DND-41 (cell line): ENCODE measurements at regions not wholly inside any gene's neighbourhood (a gene's known extent, or its start where the extent isn't known, plus 50 kb on each side); places are given as distances from the start of the nearest gene placed in this dataset.

Experiments
- ATAC-seq: fragments of 200-7000 bp; cut with Tn5 transposase; 3 replicates; pipeline ENCODE4 v1.9.1; 2021; ENCODE audit warnings: low read depth; ENCODE audit not compliant: insufficient read depth
- DNase-seq: peaks from one replicate; pipeline ENCODE4 v3.0.0-alpha.2; 2020
- H2AFZ ChIP-seq: 2 replicates; pipeline ENCODE4 v1.6.0; 2012; ENCODE audit warnings: low read depth, low read length
- H3K27ac ChIP-seq: 2 replicates; pipeline ENCODE4 v1.5.1; 2012; ENCODE audit warnings: low read length, inconsistent platforms
- H3K27me3 ChIP-seq: fragments of 200-600 bp; sonication (generic); 2 replicates; pipeline ENCODE4 v1.6.0; 2012; ENCODE audit warnings: low read length, mild to moderate bottlenecking, inconsistent platforms; ENCODE audit not compliant: insufficient read depth, poor library complexity
- H3K36me3 ChIP-seq: 2 replicates; pipeline ENCODE4 v1.5.1; 2012; ENCODE audit warnings: low read length, inconsistent platforms; ENCODE audit not compliant: insufficient read depth
- H3K4me1 ChIP-seq: 2 replicates; pipeline ENCODE4 v1.5.1; 2012; ENCODE audit warnings: mild to moderate bottlenecking, low read length; ENCODE audit not compliant: insufficient read depth
- H3K4me2 ChIP-seq: 2 replicates; pipeline ENCODE4 v1.6.0; 2012; ENCODE audit warnings: mild to moderate bottlenecking, moderate library complexity, low read length, inconsistent platforms; ENCODE audit not compliant: insufficient read depth
- H3K4me3 ChIP-seq, 2 experiments: fragments of 200-600 bp in 1 of 2; shearing (Covaris generic) in 1 of 2; 2 replicates each; pipeline ENCODE4 v1.5.1; 2012 to 2016; ENCODE audit warnings: inconsistent platforms in 2 of 2, low read length in 2 of 2, mild to moderate bottlenecking in 2 of 2, low read depth in 1 of 2, moderate library complexity in 1 of 2
- H3K79me2 ChIP-seq: 2 replicates; pipeline ENCODE4 v1.6.0; 2012; ENCODE audit warnings: low read length, inconsistent platforms; ENCODE audit not compliant: insufficient read depth
- H3K9ac ChIP-seq: 2 replicates; pipeline ENCODE4 v1.6.0; 2012; ENCODE audit warnings: low read depth, mild to moderate bottlenecking, inconsistent platforms, low read length, moderate library complexity
- H3K9me3 ChIP-seq: 2 replicates; pipeline ENCODE4 v1.5.1; 2012; ENCODE audit warnings: low read length, moderate library complexity, mild to moderate bottlenecking, inconsistent platforms; ENCODE audit not compliant: insufficient read depth, severe bottlenecking
- H4K20me1 ChIP-seq: 2 replicates; pipeline ENCODE4 v1.6.0; 2012; ENCODE audit warnings: low read length; ENCODE audit not compliant: insufficient read depth
- CTCF ChIP-seq: IDR thresholded peaks from 2 replicates; pipeline ENCODE4 v1.5.1; 2012; ENCODE audit warnings: borderline replicate concordance, low read length, moderate library complexity, mild to moderate bottlenecking; ENCODE audit not compliant: poor library complexity, severe bottlenecking; ENCODE audit errors: extremely low read depth
- EZH2 ChIP-seq: IDR thresholded peaks from 3 replicates; pipeline ENCODE4 v1.6.1; 2012; ENCODE audit warnings: borderline replicate concordance, low read depth, mild to moderate bottlenecking, moderate library complexity, low read length, inconsistent platforms; ENCODE audit not compliant: severe bottlenecking

- Histone ChIP-seq H3K4me2 (no peak overlapping the region), H2AFZ (no peak overlapping the region), H3K4me1 (peaks cover 17% of the 10 kb centered on the region), H3K9ac (no peak overlapping the region), H3K79me2 (no peaks in the 10 kb centered on the region), H3K36me3 (no peaks in the 10 kb centered on the region), H3K9me3 (no peaks in the 10 kb centered on the region), H3K27ac (no peak overlapping the region), H3K4me3 (no peak overlapping the region), H4K20me1 (no peaks in the 10 kb centered on the region), H3K27me3 (no peaks in the 10 kb centered on the region)
- no peak for DNase-seq
- no peak for TF ChIP-seq CTCF
- no peak for TF ChIP-seq EZH2
- peak; percentile 31; the same call in 1 of the 3 replicates for ATAC-seq
Observed at GRCh38 chr3:34323517-34323916, 525.1 kb downstream of the PDCD6IP start.

DNA sequence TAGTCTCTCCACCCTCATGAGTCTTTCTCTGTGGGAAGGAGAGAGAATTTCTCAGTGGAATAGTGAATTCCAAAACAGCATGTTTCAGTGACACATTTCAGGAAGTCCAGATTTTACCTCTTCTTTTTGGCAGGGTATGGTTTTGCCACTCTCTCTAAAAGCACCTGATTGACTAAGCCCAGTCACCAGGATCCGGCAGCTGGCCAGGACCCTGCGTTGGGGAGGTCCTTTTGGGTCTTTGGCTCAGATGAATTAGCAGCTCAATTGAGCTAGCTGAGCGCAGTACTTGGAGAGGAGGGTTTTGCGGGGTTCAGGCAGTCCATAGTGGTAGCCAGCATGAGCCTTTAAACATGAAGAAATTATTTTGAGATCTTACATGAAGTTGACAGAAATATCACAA is 548.2 kb downstream of the PDCD6IP start:
- Histone ChIP-seq H3K9ac (no peak overlapping the region), H3K9me3 (no peaks in the 10 kb centered on the region), H3K4me2 (no peak overlapping the region), H3K27me3 (no peaks in the 10 kb centered on the region), H2AFZ (0 out of 2 replicates have a peak overlapping the region, but pooled peaks have one; percentile 39), H3K27ac (no peak overlapping the region), H3K4me1 (no peaks in the 10 kb centered on the region), H3K4me3 (no peak overlapping the region), H4K20me1 (no peaks in the 10 kb centered on the region), H3K79me2 (no peaks in the 10 kb centered on the region), H3K36me3 (no peaks in the 10 kb centered on the region)
- ATAC-seq (no peak), DNase-seq (no peak)
- TF ChIP-seq EZH2 = no peak
- no peak for TF ChIP-seq CTCF

DNA sequence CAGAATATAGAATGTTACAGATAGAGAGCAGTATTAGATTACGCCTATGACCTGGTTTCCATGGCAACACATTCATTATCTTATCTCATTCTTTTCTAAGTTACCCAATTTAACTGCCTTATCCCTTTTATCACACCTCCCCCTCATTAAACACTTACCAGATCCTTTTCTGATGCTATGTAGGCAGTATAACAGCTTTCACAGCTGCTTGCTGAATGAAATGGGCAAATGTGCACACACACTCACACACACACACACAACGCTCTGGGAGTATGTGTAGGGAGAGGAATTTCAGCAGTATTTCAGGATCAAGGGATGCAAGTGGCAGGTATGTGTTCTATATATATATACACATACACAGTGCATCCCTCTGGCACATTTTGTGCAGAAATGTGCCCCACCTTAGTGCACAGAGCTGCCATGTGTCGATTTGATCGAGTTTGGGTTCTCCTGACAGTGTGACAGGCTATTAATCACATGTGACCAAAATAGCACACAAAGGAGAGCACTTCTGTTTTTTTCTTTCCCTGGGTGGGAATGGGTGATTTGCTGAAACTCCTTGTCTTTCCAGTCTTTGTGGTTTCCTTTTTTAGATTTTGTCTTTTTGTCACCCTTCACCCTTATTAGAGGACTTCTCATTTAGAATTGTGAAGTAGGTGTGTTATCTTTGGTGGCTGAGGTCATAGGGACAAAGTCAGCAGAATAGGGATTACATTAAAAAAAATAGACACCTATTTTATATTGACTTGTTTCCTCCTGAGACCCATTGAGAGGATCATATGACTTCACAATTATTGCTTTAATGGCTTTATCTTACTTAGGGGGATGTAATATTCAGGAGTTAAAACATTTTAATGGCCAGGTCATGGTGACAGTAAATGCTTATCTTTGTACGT is 553.7 kb downstream of the PDCD6IP start:
- H2AFZ ChIP-seq = no peak overlapping the region
- H3K79me2 ChIP-seq = no peaks in the 10 kb centered on the region
- no peak for DNase-seq
- H3K36me3 ChIP-seq = no peaks in the 10 kb centered on the region
- no peak for TF ChIP-seq EZH2
- no peaks in the 10 kb centered on the region for H3K9me3 ChIP-seq
- H3K27ac ChIP-seq = no peak overlapping the region
- no peak for ATAC-seq
- no peaks in the 10 kb centered on the region for H3K27me3 ChIP-seq
- H3K4me1 ChIP-seq = no peaks in the 10 kb centered on the region
- H3K4me3 ChIP-seq = no peak overlapping the region
- no peak overlapping the region for H3K4me2 ChIP-seq
- H3K9ac ChIP-seq = no peak overlapping the region
- H4K20me1 ChIP-seq = no peaks in the 10 kb centered on the region

- ATAC-seq = no peak
Observed at GRCh38 chr3:34352778-34353331, 554.4 kb downstream of the PDCD6IP start.

More at GRCh38 chr3:34352778-34353331, 554.4 kb downstream of the PDCD6IP start:
- Histone ChIP-seq H3K4me3 (no peak overlapping the region), H3K27me3 (no peaks in the 10 kb centered on the region), H4K20me1 (no peaks in the 10 kb centered on the region), H3K4me1 (no peaks in the 10 kb centered on the region), H3K79me2 (no peaks in the 10 kb centered on the region), H3K9me3 (no peaks in the 10 kb centered on the region), H3K9ac (no peak overlapping the region), H3K4me2 (no peak overlapping the region), H2AFZ (no peak overlapping the region), H3K27ac (no peak overlapping the region), H3K36me3 (no peaks in the 10 kb centered on the region)
- TF ChIP-seq CTCF = no peak
- no peak for TF ChIP-seq EZH2
- no peak for DNase-seq
